HG03457 (cell line): ENCODE measurements at regions not wholly inside any gene's neighbourhood (a gene's known extent, or its start where the extent isn't known, plus 50 kb on each side); places are given as distances from the start of the nearest gene placed in this dataset.

Experiments used
- ATAC-seq: cut with Tn5 transposase; IDR thresholded peaks from one replicate; pipeline ENCODE4 v1.9.1; 2021; ENCODE audit warnings: moderate number of reproducible peaks; ENCODE audit not compliant: unreplicated experiment

DNA sequence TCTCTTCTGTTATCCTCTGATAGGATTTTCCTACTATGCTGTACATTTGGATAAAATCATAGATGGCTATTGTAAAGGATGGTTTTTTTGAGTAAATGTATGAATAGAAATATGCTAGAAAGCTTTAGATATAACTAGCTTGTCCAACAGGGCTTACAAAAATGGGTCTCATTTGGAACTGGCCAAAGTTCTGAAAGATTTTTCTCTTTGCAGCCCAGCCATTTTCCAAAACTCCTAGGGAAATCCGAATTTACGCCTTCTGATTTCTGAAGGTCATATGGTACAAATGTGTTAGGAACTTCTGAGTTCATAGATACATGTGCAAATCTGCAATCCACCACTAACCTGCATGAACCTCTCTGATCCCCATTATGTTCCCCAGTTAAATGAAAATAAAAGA is 603.9 kb upstream of the C9orf72 start:
- ATAC-seq, result no peak

GRCh38 chr9:28177925-28178324 is 604.6 kb upstream of the C9orf72 start:
- no peak for ATAC-seq

GRCh38 chr9:28179893-28180292 is 606.6 kb upstream of the C9orf72 start:
- no peak for ATAC-seq

DNA sequence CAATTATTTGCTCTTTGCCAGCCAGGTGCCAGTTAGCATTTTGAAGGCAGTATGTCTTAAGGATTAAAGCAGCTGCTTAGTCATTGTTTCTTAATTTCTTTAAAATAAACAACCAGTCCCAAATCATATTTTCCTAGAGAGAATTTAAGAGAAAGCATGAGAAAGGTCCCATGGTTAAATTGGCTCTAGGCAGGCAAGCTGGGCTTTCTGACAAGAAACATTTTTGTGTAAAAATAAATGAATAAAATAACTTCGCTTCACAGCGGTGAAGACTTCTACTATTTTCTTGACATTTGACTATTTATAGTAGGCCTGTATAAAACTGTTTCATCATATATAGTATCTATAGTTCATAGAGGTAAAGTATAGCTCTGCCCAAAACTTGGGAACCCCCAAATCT is 617.7 kb upstream of the C9orf72 start:
- no peak for ATAC-seq

DNA sequence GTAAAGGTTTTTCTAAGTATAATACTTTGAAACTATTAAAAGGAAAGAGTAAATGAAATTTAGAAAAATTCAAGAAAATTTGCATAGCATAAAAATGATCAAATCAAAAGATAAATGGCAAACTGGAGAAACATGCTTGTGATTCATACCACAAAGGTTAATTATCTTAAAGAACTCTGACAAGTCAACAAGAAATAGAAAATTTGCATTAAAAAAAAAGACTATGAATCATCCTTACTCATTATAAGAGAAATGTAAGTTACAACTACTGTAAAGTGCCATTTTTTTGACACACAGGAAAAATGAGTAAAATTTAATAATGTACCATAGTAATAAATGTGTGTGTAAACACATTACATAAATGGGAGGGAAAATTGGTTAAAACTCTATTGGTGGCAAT is 624.4 kb upstream of the C9orf72 start:
- no peak for ATAC-seq

DNA sequence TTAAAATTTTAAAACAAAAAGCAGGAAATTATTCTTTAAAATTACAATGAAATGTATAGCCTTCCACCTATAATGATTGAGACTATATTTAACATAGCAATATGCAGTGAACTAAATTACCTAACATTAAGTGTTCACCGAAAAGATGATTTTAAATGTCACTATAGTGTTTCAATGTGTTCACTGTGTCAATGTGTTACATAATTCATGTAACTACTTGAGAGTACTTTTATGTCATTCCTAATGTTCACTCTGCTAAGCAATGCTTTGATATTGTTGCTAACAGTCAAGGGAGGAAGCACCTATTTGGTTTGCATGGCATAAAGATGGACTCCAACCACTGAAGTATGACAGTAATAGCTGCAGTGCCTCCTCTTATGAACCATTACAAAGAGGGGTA is 629.8 kb upstream of the C9orf72 start:
- no peak for ATAC-seq

DNA sequence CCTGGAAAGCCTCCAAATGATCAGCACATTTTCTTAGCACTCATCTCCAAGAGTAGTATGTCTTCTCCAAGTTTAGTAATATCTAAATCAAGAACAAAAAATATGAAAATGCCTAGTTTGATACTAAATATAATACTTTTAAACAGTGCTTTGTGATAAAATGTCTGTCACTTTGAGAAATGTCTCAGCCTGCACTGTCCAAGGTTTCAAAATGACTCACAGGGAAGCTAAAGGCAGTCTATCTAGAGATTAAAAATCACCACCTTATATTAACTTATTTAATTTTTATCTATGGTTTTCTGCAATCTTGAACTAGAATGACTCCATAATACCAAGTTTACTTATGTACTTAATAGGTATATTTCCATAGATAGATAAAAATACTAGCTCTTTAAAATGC is 633.0 kb upstream of the C9orf72 start:
- ATAC-seq, result no peak

DNA sequence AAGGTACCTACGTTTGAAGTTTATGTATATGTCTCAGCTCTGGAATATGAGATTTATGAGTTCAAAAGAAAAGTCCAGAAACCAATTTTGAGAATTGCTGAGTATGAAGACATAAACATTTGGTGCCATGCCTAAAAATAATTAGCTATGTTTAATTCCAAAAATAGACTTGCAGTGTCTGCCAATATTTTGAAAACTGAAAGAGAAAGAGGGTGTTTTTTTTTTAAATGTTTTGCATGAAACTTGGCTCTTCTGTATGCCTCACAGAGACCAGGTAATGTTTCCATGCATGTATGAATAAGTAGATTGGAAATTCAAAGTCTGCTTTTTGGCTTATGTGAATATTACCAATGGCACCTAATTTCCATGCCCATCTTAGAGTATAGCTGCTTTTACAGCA is 634.4 kb upstream of the C9orf72 start:
- peak; percentile 51 for ATAC-seq

GRCh38 chr9:28209130-28209529 is 635.8 kb upstream of the C9orf72 start:
- ATAC-seq, result no peak

- peak; percentile 67 for ATAC-seq
Observed at GRCh38 chr9:28212979-28213378, 639.7 kb upstream of the C9orf72 start.

GRCh38 chr9:28215536-28216299 is 642.4 kb upstream of the C9orf72 start:
- no peak for ATAC-seq

DNA sequence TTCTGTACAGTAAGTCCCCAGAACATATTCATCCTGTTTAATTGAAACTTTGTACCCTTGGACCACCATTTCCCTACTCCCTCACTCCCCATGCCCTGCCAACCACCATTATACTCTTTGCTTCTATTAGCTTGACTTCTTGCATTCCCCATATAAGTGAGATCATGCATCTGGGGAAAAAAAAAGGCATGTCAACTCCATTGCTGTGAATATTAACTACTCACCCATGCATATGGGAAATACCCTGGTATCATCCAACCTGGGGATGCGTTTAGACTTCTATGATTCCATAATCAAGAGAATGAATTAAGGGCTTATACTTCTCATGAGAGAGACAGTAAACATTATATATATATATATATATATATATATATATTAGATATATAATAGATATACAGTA is 659.4 kb upstream of the C9orf72 start:
- ATAC-seq, result no peak

DNA sequence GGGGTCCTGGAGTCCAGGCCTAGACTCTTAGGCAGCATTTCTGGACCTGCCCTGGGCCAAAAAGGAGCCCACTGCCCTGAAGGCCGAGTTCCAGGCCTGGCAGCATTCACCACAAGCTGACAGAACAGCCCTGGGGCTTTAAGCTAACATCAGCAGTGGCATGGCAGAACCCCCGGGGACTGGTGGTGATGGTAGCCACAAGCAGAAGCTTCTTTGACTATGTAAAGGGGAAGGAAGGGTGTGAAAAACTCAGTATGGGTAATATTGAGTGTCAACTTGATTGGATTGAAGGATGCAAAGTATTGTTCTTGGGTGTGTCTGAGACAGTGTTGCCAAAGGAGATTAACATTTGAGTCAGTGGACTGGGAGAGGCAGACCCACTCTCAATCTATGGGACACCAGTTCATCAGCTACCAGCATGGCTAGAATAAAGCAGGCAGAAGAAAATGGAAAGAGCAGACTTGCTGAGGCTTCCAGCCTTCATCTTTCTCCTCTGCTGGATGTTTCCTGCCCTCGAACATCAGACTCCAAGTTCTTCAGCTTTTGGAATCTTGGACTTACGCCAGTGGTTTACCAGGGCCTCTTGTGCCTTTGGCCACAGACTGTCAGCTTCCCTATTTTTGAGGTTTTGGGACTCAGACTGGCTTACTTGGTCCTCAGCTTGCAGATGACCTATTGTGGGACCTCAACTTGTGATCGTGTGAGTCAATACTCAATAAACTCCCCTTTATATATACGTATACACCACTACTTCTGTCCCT is 661.0 kb upstream of the C9orf72 start:
- no peak for ATAC-seq

GRCh38 chr9:28234894-28235277 is 661.6 kb upstream of the C9orf72 start:
- ATAC-seq, result no peak

GRCh38 chr9:28249424-28249823 is 676.1 kb upstream of the C9orf72 start:
- no peak for ATAC-seq

- no peak for ATAC-seq
Observed at GRCh38 chr9:28255174-28255573, 681.9 kb upstream of the C9orf72 start.

GRCh38 chr9:28260330-28260729 is 687.0 kb upstream of the C9orf72 start:
- ATAC-seq, result no peak

DNA sequence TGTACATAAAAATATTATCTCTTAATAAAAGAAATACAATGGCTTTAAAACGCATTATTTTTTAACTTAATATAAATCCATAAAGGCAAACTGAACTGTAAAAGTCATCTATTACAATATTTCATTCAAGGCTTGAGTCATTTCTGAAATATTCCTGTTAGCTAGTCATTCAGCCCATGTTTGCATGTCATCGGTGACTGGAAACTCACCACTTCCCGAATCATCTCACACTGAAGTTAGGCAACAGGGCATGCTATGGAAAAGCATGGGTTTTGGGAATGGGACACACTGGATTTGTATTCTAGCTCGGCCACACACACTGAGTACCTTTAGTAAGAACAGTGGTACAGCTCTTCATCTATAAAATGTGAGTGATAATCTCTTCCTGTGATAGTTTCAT is 691.1 kb upstream of the C9orf72 start:
- ATAC-seq, result no peak

GRCh38 chr9:28267351-28267750 is 694.1 kb upstream of the C9orf72 start:
- ATAC-seq, result no peak

DNA sequence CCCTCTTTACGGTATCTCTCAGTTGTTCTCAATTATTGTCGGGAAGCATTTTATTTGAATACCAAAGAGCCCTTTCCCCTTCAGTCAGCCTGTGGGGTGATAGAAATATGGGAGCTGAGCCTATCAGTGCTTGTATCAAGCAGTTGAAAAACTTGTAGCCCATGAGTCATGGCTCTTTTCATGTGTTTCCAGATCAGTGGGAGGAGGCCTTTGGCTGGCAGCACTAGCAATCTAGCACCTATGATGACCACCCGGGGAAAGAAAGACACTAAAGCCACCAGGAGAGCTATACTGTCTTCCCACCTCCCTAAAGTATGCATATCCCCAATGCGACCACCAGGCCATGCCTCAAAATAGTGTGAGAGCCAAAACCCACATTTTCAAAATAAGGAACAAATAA is 696.9 kb upstream of the C9orf72 start:
- no peak for ATAC-seq

DNA sequence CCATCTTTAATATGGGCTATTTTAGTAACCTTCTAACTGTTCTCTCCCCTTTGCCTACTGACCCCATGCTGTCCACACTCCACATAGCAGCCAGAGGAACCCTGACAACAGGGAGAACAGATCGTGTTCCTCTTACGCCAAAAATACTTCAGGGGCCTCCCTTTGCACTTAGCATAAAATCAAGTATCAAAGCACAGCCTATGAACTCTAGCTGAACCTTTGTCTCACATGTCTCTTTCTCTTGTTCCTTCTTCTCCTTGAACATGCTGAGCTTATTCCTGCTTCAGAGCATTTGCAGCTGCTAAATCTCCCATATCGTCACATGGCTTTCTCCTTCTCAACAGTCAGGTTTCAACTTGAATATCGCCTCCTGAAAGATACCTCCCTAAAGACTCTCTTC is 698.8 kb upstream of the C9orf72 start:
- no peak for ATAC-seq

DNA sequence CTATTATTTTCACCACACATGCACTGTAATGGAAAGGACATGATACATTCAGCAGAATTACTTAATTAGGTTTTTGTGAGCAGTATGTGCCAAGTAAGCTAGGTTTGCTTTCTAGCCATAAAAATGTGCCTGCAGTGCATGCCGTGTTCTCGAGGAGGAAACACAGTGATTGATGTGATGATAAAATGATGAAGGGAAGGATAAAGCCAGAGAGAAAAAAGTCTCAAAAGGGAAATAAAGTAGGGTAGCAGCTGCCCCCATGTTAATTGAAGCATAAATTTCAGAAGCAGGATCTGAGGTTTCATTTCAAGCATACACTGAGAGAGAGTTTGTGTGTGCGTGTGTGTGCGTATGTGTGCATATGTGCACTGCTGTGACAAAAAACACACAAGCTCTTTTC is 714.2 kb upstream of the C9orf72 start:
- ATAC-seq, result no peak

DNA sequence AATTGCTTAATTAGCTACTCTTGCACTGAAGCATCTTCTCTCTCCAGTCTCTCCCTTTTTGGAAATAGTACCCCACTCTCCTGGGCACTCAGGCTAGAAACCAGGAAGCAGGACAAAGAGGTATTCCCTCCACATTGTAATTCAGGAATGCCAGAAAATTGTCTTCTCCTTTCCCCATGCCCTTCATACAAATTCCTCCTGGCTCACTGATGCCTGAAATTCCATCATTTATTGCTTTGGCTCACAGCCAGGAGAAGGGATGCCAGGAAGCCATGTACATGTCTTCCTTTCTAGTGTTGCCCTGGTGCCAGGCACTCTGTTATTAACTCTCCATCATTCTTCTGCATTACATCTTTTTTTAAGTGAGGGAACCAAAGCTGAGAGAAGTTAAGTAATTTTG is 716.5 kb upstream of the C9orf72 start:
- ATAC-seq, result no peak
